ENCODE measurements at regions not wholly inside any gene's neighbourhood (a gene's known extent, or its start where the extent isn't known, plus 50 kb on each side); places are given as distances from the start of the nearest gene placed in this dataset.

- no peak overlapping the region for H3K27ac ChIP-seq
- TF ChIP-seq ZFX (IDR thresholded peaks at IDR 0.05) (no peak), CTCF (conservative IDR thresholded peaks at IDR 0.05) (no peak)
Observed at GRCh38 chr3:124115956-124116355, 124.0 kb upstream of the ROPN1 start.

GRCh38 chr3:124116906-124117305 lies 125.0 kb upstream of the ROPN1 start:
- no peak for TF ChIP-seq CTCF (conservative IDR thresholded peaks at IDR 0.05)
- no peak for TF ChIP-seq ZFX (IDR thresholded peaks at IDR 0.05)
- H3K27ac ChIP-seq: no peak overlapping the region

GRCh38 chr3:124117486-124117885 lies 125.6 kb upstream of the ROPN1 start:
- H3K27ac ChIP-seq: no peak overlapping the region
- TF ChIP-seq CTCF (conservative IDR thresholded peaks at IDR 0.05): no peak
- no peak for TF ChIP-seq ZFX (IDR thresholded peaks at IDR 0.05)

- TF ChIP-seq ZFX (IDR thresholded peaks at IDR 0.05) (no peak), CTCF (conservative IDR thresholded peaks at IDR 0.05) (no peak)
- no peak overlapping the region for H3K27ac ChIP-seq
Observed at GRCh38 chr3:124118397-124118796, 126.5 kb upstream of the ROPN1 start.

- TF ChIP-seq CTCF (conservative IDR thresholded peaks at IDR 0.05): no peak
- TF ChIP-seq ZFX (IDR thresholded peaks at IDR 0.05): no peak
- no peak overlapping the region for H3K27ac ChIP-seq
Observed at GRCh38 chr3:124119056-124119716, 127.3 kb upstream of the ROPN1 start.

- TF ChIP-seq ZFX (IDR thresholded peaks at IDR 0.05): no peak; the same call in 1 of the 2 replicates
- no peak for TF ChIP-seq CTCF (conservative IDR thresholded peaks at IDR 0.05)
- H3K27ac ChIP-seq: no peak overlapping the region
Observed at GRCh38 chr3:124121379-124122312, 129.7 kb upstream of the ROPN1 start.

GRCh38 chr3:124125315-124125714 lies 133.4 kb upstream of the ROPN1 start:
- no peak overlapping the region for H3K27ac ChIP-seq
- TF ChIP-seq CTCF (conservative IDR thresholded peaks at IDR 0.05) (no peak), ZFX (IDR thresholded peaks at IDR 0.05) (no peak)
